ENCODE measurements at regions not wholly inside any gene's neighbourhood (a gene's known extent, or its start where the extent isn't known, plus 50 kb on each side); places are given as distances from the start of the nearest gene placed in this dataset.

DNA sequence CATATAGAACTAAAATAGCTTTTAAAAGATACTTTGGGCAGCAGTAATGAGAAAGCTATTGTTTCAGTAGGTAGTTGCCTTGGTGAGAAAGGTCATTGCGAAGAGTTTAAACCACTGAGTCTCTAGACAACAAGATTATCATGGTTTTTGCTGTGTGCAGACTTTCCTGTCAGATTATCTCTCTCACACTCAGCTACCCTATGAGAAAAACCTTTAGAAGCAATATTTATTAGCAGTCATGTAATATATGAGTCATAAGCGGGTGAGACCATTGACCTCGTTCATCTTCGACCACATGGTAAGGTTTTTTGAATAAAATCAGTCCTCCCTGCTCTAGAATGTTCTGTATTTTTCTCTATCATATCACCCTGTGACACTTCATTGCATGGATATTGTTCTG lies 59.9 kb downstream of the GPR65 start:
- Histone ChIP-seq H3K4me3 (ENCODE audit: low read depth, low read length, poor library complexity, severe bottlenecking) (no peak overlapping the region), H3K36me3 (ENCODE audit: insufficient read depth, low read length) (no peaks in the 10 kb centered on the region), H3K4me2 (ENCODE audit: low read length) (no peak overlapping the region), H4K20me1 (ENCODE audit: insufficient read depth, low read length) (no peaks in the 10 kb centered on the region), H3K79me2 (ENCODE audit: insufficient read depth, low read depth, low read length) (no peaks in the 10 kb centered on the region), H3K9me3 (ENCODE audit: low read length) (peaks cover 10% of the 10 kb centered on the region; the same call in 1 of the 2 replicates), H2AFZ (ENCODE audit: low read length) (no peak overlapping the region), H3K27ac (ENCODE audit: low read depth, low read length, poor library complexity, severe bottlenecking) (no peak overlapping the region), H3K4me1 (ENCODE audit: insufficient read depth, low read length, poor library complexity, severe bottlenecking) (no peaks in the 10 kb centered on the region), H3K9me2 (ENCODE audit: insufficient read depth, low read length) (no peaks in the 10 kb centered on the region)
- BruUV-seq (replicated peaks): no TSS peak
- TF ChIP-seq, protein P1, sequence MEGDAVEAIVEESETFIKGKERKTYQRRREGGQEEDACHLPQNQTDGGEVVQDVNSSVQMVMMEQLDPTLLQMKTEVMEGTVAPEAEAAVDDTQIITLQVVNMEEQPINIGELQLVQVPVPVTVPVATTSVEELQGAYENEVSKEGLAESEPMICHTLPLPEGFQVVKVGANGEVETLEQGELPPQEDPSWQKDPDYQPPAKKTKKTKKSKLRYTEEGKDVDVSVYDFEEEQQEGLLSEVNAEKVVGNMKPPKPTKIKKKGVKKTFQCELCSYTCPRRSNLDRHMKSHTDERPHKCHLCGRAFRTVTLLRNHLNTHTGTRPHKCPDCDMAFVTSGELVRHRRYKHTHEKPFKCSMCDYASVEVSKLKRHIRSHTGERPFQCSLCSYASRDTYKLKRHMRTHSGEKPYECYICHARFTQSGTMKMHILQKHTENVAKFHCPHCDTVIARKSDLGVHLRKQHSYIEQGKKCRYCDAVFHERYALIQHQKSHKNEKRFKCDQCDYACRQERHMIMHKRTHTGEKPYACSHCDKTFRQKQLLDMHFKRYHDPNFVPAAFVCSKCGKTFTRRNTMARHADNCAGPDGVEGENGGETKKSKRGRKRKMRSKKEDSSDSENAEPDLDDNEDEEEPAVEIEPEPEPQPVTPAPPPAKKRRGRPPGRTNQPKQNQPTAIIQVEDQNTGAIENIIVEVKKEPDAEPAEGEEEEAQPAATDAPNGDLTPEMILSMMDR (conservative IDR thresholded peaks at IDR 0.05; ENCODE audit: low read length): no peak
- no peak for TF ChIP-seq EZH2phosphoT487 (IDR thresholded peaks at IDR 0.05; ENCODE audit: borderline replicate concordance, low read depth, low read length)
- ChIA-PET CTCF (ENCODE audit: unreplicated experiment) (no interaction called here), POLR2A (no interaction called here)
- intact Hi-C loops (cut with micrococcal nuclease; ENCODE audit: unreplicated experiment): no loop called here
- DNase-seq (ENCODE audit: low spot score): no peak

- TF ChIP-seq, protein P1 (conservative IDR thresholded peaks at IDR 0.05; ENCODE audit: low read length): no peak
- TF ChIP-seq EZH2phosphoT487 (IDR thresholded peaks at IDR 0.05; ENCODE audit: borderline replicate concordance, low read depth, low read length): no peak
- ChIA-PET CTCF (ENCODE audit: unreplicated experiment) (no interaction called here), POLR2A (no interaction called here)
- H4K20me1 ChIP-seq (ENCODE audit: insufficient read depth, low read length): no peaks in the 10 kb centered on the region
- H3K79me2 ChIP-seq (ENCODE audit: insufficient read depth, low read depth, low read length): no peaks in the 10 kb centered on the region
- no peak overlapping the region for H3K27ac ChIP-seq (ENCODE audit: low read depth, low read length, poor library complexity, severe bottlenecking)
- H3K36me3 ChIP-seq (ENCODE audit: insufficient read depth, low read length): no peaks in the 10 kb centered on the region
- no peak overlapping the region for H2AFZ ChIP-seq (ENCODE audit: low read length)
- no peak overlapping the region for H3K4me3 ChIP-seq (ENCODE audit: low read depth, low read length, poor library complexity, severe bottlenecking)
- no peaks in the 10 kb centered on the region for H3K4me1 ChIP-seq (ENCODE audit: insufficient read depth, low read length, poor library complexity, severe bottlenecking)
- DNase-seq (ENCODE audit: low spot score): peak; percentile 2
- peaks cover 16% of the 10 kb centered on the region; the same call in 1 of the 2 replicates for H3K9me3 ChIP-seq (ENCODE audit: low read length)
- intact Hi-C loops (cut with micrococcal nuclease; ENCODE audit: unreplicated experiment): no loop called here
- H3K4me2 ChIP-seq (ENCODE audit: low read length): no peak overlapping the region
- no peaks in the 10 kb centered on the region for H3K9me2 ChIP-seq (ENCODE audit: insufficient read depth, low read length)
- BruUV-seq (replicated peaks): no TSS peak
These were observed 64.7 kb downstream of the GPR65 start for GRCh38 chr14:88069677-88070076.

GRCh38 chr14:88075269-88075981 lies 70.5 kb downstream of the GPR65 start:
- Histone ChIP-seq H3K9me2 (ENCODE audit: insufficient read depth, low read length) (no peaks in the 10 kb centered on the region), H4K20me1 (ENCODE audit: insufficient read depth, low read length) (no peaks in the 10 kb centered on the region), H3K4me1 (ENCODE audit: insufficient read depth, low read length, poor library complexity, severe bottlenecking) (no peaks in the 10 kb centered on the region), H3K79me2 (ENCODE audit: insufficient read depth, low read depth, low read length) (no peaks in the 10 kb centered on the region), H3K4me2 (ENCODE audit: low read length) (no peak overlapping the region), H2AFZ (ENCODE audit: low read length) (no peak overlapping the region), H3K4me3 (ENCODE audit: low read depth, low read length, poor library complexity, severe bottlenecking) (no peak overlapping the region), H3K36me3 (ENCODE audit: insufficient read depth, low read length) (no peaks in the 10 kb centered on the region), H3K9me3 (ENCODE audit: low read length) (no peaks in the 10 kb centered on the region; the same call in 1 of the 2 replicates), H3K27ac (ENCODE audit: low read depth, low read length, poor library complexity, severe bottlenecking) (no peak overlapping the region)
- DNase-seq (ENCODE audit: low spot score): no peak
- ChIA-PET POLR2A (interaction anchor here (1.1 kb wide), 1 partner anchor 53 kb away, joined by 3 read pairs; no protein-coding TSS in a partner anchor), CTCF (ENCODE audit: unreplicated experiment) (no interaction called here)
- BruUV-seq (replicated peaks): no TSS peak
- no peak for TF ChIP-seq EZH2phosphoT487 (IDR thresholded peaks at IDR 0.05; ENCODE audit: borderline replicate concordance, low read depth, low read length)
- TF ChIP-seq, protein P1 (conservative IDR thresholded peaks at IDR 0.05; ENCODE audit: low read length): no peak
- intact Hi-C loops (cut with micrococcal nuclease; ENCODE audit: unreplicated experiment): no loop called here

All from OCI-LY7 (cell line).